Right ventricle myocardium inferior (tissue), 1 donor: ENCODE measurements at regions not wholly inside any gene's neighbourhood (a gene's known extent, or its start where the extent isn't known, plus 50 kb on each side); places are given as distances from the start of the nearest gene placed in this dataset.

Experiments
- ATAC-seq: fragments of 200-7000 bp; cut with Tn5 transposase; one replicate; pipeline ENCODE4 v1.9.1; 2020; ENCODE audit warnings: mild to moderate bottlenecking, moderate library complexity
- DNase-seq: peaks from one replicate; pipeline ENCODE4 v3.0.0; 2021; ENCODE audit errors: missing footprints
- intact Hi-C: fragments of 100-400 bp; cut with DNase I; formaldehyde crosslinking; loops from one replicate; pipeline ENCODE4 v1.11.0; 2022
- donor health status: DM: no; HTN: yes; CAD: no; lungs with severe emphysema.

DNA sequence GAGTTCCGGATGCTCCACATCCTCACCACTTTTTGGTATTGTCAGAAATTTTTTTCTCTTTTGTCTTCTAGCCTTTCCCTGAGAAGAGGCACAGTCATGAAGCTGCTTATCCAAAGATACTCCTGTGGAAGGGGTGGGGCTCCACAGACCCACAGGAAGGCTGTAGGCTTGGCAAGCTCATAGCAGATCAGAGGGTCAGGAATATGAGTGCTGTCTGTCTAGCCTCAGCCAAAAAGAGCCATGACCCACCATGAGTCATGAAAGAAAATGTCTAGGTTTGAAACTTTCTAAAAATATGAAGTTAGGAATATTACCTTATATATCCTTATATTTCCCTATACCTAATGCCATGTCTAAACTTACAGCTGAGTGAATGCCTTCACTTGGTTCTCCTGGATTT, 118.2 kb upstream of the THBS1 start:
- no peak for DNase-seq

DNA sequence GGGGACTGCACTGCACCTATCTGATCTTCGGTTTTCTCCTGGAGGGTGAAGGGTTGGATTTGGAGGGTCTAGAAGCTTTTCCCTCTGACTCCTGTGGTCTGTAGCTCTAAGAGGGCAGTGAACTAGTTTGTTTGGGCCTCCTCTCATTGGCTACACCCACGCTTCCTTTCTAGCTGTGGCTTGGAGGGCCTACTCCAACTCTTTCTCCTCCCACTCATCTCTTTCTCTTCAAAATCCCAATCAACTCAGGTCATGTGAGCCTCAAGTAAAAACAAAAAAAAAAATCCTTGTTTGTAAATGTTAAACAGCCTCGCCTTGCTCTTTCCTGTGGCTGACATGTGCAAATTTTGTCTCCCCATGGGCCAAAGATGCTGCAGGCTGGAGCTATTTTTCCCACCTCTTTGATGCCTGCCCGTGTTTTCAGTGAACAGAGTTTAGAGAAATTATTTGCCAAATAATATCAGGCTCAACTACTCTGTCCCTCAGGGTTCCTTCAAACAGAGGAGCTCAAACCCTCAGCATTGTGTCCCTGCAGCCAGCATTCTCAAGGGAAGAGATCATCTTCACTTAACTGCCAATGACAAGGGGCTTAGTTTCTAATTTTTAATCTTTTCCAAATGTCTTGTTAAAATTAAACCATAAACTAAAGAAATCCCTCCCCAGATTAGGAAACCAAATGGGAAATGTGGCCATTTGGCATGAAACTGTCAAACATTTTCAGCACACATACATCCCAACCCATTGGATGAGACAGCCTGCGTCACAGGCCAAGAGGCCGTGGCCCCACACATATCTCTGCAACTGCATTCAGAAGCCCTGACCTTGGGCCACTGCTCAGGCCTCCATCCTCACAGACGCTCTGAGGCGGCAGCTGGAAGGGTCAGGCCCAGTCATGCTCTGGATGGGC, 114.8 kb upstream of the THBS1 start:
- peak; percentile 88 for ATAC-seq
- intact Hi-C loops, result no loop called here
- peak; percentile 86 for DNase-seq

More for the DNA sequence above, 118.2 kb upstream of the THBS1 start:
- ATAC-seq, result no peak
- intact Hi-C loops, result no loop called here

DNA sequence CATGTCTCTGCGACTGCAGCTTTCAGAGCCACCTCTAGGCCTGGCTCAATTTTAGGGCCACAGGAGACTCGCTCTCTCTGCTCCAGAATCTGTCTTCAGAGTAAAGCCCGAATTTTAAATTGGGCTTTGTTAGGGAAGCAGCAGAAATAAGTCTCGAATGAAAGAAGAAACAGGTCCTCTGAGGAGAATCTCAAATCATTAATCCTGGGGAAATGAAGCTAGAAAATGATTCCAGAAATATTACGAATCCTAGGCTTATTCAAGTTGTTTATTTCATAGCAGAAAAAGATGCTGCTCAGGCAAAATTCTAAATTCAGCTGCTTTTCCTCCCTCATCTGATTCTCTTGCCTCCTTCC, 114.2 kb upstream of the THBS1 start:
- intact Hi-C loops, result no loop called here
- DNase-seq (no peak), ATAC-seq (no peak)

DNA sequence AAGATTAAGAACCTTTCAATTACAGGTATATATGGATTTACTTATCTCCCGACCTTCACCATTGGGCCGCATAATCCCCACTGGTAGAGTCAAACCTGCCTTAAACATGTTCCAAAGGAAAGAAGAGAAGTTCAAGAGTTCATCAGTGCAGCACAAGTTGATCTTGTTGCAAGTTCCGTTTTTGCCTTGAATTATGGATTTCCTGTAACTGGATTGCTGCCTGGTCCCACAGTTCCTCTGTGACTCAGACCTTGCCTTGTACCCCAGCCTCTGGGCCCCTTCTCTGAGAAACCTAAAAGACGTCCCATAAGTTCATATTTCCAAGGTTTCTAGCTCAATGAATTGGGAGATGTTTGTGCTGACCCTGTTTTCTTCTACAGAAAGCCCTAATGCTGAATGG, 112.5 kb upstream of the THBS1 start:
- intact Hi-C loops, result no loop called here
- DNase-seq, result no peak
- ATAC-seq, result no peak

DNA sequence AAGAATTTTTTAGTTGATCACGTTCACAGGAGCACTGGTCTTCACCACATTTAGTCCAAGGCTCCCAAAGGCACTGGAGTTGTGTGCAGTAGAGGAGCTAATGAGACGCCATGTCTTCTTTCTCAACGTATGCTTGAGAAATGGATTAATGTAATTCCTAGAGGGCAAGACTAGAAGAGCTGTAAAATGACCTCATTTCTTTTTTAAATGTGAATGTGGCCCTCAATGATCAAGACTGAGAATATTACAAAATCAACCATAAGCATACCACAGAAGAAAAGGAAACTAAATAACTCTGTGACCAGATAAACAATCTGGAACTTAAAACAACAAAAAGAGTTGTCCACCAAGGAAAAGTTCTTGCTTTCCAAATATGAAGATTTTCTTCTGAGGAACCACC, 112.1 kb upstream of the THBS1 start:
- DNase-seq (no peak), ATAC-seq (no peak)
- intact Hi-C loops, result no loop called here

DNA sequence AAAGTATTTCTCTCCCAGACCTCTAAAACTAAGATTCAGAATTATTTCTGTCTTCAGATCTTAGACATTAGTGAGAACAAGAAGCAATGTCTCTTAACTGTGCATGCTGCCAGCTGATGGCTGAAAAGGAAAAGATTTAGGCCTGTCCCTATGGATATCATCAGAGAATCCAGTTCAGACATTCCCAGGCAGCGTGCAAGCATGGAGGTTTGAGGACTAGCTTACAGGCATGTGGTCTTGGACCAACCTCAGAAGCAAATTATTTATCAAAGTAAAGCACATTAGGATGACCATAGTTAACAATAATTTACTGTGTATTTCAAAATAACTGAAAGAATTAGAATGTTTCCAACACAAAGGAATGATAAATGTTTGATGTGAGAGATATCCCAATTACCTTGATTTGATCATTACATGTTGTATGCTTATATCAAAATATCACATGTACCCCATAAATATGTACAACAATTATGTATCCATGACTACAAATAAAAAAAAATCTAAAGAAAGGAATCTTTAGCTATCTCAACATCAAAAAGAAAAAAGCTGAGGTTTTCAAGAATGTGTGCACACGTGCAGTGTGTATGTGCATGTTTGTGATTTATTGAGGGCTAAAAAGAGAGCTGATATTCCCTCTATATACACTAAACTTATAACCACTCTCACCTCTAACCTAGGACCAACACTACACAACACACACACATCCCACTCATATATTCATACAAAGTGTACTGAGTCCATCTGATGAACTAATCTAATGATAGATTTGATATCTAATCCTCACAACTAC, 108.9 kb upstream of the THBS1 start:
- ATAC-seq, result no peak
- intact Hi-C loops, result no loop called here
- DNase-seq, result no peak

DNA sequence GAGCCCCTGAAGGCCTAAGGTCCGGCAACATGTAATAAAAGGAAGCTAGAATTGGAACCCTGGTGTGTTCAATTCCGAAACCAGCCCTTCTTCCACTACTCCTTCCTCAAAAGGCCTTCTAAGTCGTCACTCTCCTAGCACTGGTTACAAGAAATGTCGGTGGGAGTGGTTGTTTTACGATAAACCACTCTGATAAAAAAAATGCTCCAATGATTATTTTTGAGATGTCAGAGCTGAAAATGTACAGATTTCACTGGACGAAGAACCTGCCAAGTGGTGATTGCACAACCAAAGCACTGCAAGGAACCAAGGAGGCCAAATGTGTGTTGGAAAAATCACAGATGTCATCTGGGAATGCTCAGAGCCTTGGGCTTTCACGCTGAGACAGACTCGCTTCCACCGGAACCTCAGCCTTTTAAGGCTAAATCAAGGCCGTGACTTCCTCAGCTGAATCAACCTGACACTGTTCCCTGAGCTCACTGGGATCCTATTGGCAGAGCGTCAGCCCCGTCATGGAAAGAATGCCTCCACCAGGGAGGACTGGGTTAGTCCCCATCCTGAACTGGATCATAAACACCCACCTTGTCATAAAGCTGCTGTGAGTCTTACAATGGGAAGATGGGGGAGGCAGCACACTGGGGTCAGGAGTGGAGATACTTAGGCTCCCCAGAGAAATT, 108.1 kb upstream of the THBS1 start:
- ATAC-seq (peak; percentile 97), DNase-seq (peak; percentile 91)
- intact Hi-C loops, result no loop called here

DNA sequence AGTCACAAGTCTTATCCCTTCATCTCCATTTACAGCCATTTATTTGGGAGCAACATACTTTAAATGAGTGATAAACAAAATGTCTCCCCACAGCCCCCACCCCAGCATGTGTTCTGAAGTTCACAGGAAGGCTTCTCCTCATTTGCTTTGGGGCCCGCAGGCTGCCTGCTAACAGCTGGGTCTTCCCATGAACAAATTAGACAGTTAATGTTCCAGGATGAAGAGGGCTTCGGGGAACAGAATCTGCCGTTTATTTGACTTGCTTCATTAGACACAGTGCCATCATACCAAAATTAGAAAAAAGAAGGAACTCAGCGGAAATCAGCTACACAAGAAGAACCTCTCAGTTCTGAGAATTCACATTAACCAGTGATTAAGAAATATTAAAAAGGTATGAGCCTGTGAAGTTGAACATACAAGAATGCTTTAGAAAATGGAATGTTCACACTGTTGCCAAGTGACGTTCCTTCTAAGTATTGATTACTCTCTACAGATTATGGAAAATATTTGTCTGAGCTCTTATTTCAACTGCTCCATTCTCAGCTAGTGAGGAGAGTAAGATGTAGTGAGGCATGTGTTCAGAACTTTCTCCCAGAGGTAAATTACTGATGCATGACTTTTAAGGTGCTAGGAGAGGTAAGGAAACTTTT, 107.5 kb upstream of the THBS1 start:
- intact Hi-C loops, result no loop called here
- DNase-seq, result peak; percentile 55
- ATAC-seq, result peak; percentile 58

DNA sequence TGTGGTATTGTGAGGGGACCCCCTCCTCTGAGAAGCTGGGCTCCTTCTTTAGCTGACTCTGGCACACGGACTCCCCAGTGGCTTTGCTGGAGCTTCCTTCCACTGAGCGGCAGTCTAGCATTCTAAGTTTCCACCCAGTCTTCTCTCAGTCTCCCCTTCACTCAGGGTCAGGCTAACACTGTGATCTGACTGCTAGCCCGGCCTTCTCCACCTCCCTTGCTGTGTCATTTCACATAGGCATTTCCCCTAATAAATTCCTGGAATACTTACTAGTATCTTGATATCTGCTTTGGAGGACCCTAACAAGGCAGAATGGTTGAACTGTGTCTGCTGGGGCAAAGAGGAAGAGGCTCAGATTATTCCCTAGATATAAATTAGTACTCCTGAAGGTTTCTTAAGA, 106.2 kb upstream of the THBS1 start:
- ATAC-seq (no peak), DNase-seq (no peak)
- intact Hi-C loops, result no loop called here

DNA sequence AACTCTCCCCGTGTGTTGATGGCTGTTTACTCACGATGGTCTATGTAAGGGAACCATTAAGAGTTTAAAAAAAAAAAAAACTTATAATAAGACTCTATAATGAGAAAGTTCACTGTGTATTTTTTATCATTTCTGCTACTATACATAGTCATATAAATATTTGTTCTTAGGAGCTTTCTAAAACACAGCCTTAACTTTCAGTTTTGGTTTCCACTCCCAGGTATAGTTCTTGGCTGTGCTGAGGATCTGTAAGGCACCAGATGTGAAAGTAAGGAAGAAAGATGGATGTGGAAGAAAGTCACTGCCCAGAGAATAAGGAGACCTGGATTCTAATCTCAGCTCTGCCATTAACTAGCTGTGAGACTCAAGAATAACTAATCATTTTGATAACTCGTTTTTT, 101.9 kb upstream of the THBS1 start:
- ATAC-seq, result no peak
- intact Hi-C loops, result no loop called here
- DNase-seq, result no peak

DNA sequence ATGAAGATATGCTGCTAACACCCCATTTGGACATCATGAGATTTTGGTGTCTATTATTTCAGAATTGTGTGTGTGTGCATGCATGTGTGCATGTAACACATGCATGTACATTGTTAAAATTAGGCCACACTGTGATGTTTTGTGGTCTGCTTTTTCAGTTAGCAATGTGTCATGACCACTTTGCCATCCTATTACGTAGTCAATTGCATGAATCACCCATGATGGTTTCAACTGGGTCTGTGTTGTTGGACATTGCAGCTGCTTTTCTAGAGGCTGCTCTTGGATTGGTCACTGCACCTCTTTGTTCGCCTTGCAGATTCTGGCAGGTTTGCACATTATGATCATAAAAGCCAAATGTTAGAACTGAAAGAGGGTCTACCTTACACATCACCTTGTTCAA, 101.0 kb upstream of the THBS1 start:
- ATAC-seq, result no peak

DNA sequence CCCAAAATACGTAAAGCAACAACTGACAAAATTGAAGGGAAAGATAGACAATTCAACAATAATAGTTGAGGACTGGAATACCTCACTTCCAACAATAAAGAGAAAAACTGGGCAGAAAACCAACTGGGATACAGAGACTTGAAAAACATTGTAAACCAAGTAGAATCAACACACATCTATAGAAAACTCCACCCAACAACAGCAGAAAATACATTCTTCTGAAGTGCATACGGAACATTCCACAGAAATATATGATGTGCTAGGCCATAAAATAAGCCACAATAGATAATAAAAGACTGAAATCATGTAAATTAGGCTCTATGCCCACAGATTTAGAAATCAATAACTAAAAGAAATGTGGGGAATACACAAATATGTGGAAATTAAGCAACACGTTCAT, 98.4 kb upstream of the THBS1 start:
- no peak for ATAC-seq
- intact Hi-C loops, result no loop called here
- DNase-seq, result no peak

More for the DNA sequence above, 101.0 kb upstream of the THBS1 start:
- DNase-seq, result no peak
- intact Hi-C loops, result no loop called here

DNA sequence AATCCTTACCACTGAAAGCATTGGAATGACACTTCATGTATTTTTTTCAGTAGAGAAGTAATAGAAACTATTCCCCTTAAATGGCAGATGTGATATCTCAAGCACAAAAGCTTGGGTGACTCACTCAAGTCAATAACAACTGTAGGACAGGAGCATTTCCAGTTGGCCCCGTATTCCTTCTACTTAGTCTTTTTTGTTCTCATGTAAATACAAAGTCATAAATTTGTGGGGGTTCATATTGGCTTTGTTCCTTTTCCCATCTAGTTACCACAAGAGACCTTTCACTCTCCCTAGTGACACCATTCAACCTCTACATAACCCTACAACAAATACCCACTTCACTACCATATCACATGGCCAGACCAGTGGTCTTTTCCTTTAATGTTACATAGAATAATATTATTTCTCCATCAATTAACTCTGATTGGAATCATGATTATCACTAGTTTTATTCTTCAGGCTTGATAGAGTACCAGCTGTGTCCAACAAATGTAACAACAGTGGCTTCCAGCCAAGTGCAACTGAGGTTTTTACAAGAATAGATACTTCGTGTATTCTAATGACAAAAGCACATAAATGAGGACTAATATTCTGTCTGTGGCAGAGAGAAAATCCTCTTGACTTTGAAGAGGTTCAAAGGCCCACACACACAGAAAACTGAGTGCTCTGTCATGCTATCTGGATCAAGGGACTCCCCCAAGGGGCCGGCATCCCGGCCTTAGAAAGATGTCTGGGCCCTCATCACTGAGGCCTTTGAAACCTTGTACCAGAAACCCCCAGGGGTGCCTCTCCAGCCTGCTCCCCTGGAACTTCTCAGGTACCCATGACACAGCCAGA, 94.0 kb upstream of the THBS1 start:
- DNase-seq (peak; percentile 34), ATAC-seq (no peak)
- intact Hi-C loops, result no loop called here

DNA sequence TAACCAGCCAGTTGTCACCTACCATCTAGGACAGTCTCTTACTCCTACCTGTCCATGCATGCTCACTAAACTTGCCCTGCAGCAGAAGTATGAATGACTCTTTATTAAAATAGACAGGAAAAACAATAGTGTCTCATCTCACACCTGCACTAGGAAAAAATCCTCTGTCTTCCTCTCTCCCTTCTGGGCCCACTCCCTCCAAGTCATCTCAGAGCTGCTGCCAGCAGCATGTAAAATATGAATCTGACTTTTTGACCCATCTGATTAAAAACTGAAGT, 93.5 kb upstream of the THBS1 start:
- DNase-seq (no peak), ATAC-seq (no peak)
- intact Hi-C loops, result no loop called here

DNA sequence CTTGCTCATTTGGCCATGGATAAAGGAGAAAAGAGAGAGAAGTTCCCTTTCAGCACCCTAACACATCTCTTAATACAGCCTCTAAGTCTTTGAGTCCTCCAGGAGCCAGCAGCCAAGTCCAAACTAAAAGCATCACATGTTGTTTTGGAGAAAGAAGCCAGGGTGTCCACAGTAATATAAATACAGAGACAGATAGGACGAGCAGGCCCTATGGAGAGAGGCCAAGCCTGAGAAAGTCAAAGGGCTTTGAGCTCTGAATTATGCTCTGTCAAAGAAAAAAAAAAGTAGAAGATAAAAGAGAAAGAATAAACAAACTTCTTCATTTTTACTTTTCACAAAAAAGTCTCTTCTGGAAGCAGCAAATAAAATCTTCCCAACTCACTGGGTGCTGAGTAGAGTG, 92.4 kb upstream of the THBS1 start:
- DNase-seq (no peak), ATAC-seq (peak; percentile 78)
- intact Hi-C loops, result no loop called here

DNA sequence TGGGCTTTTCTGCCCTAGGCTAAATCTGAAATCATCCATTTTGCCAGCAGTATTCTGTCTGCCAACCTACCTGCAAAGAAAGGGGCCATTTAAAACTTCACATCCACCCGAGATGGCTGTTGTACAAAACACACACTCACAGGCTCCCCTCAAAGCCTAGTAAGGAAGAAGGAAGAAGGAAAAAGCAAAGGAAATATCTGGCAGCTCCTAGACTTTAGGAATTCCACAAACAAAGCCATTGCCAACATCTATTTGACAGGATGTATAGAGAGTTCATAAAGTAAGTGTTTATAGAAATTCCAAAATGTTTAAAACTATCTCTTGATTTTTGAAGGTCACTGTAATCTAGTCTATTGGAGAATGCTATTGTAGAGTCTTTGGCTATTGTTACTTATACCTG, 91.9 kb upstream of the THBS1 start:
- no peak for ATAC-seq
- DNase-seq, result no peak
- intact Hi-C loops, result no loop called here

DNA sequence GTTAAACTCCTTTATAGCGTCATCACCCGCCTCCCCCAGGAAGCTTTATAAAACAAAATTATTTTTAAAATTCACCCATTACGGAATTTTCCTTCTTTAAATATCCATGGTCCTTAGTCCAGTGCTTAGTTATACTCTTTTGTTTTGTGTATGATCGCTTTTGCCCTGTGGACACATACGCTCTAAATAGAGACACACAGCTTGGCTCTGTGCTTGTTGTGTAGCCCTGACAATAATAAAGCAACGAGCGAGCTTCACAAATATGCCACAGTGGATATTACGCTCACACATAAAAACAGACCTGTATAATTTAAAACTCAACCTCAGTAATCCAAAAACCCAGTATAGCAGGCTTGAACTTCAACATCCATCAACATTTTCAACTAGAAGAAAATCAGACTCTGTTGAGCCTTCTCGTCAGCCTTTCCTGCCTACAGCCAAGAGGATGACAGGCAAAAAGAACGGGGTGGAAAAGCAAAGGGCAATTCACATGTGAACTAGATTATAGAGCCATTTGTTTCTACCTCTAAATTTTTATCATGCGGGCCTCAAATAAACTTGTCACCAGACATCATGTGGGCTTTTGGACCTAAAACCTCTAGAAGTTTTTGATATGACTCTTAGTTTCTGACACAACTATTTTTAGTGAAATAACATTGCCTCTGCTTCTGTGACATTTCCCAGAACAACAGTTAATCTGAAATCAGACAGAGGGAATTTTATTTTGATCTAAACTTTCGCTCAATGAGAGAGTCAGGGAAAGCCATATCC, 89.6 kb upstream of the THBS1 start:
- DNase-seq, result no peak
- peak; percentile 21 for ATAC-seq
- intact Hi-C loops, result loop anchor here (2.0 to 5.0 kb wide), 2 partner anchors 58 to 91 kb away; partner anchors contain the start of gene THBS1
